Endothelial cell of umbilical vein (primary cell): ENCODE measurements at regions not wholly inside any gene's neighbourhood (a gene's known extent, or its start where the extent isn't known, plus 50 kb on each side); places are given as distances from the start of the nearest gene placed in this dataset.

Experiments used
- CTCF ChIP-seq, 2 donors: IDR thresholded peaks; 1 replicate in 1 of 2; 2 replicates in 1 of 2; pipeline ENCODE4 v1.5.1; 2011; ENCODE audit warnings: low read length in 2 of 2, mild to moderate bottlenecking in 2 of 2, moderate library complexity in 2 of 2, control low read depth in 1 of 2, inconsistent platforms in 1 of 2, low read depth in 1 of 2; ENCODE audit not compliant: insufficient read depth in 1 of 2; ENCODE audit errors: extremely low read depth in 1 of 2
- EZH2 ChIP-seq: IDR thresholded peaks from 2 replicates; pipeline ENCODE4 v1.6.1; 2012; ENCODE audit warnings: borderline replicate concordance, low read depth, mild to moderate bottlenecking, moderate library complexity, low read length, inconsistent platforms; ENCODE audit not compliant: severe bottlenecking
- POLR2A ChIP-seq: IDR thresholded peaks from 2 replicates; pipeline ENCODE4 v1.6.1; 2012; ENCODE audit warnings: low read depth, mild to moderate bottlenecking, control low read depth, low read length
- POLR2AphosphoS5 ChIP-seq: IDR thresholded peaks from 2 replicates; pipeline ENCODE4 v1.6.1; 2012; ENCODE audit warnings: low read depth, mild to moderate bottlenecking, control low read depth, low read length, moderate library complexity; ENCODE audit not compliant: insufficient read depth

GRCh38 chr7:109834851-109835250, 1256.1 kb upstream of the LRRN3 start:
- TF ChIP-seq POLR2A (no peak), CTCF (IDR thresholded peaks at IDR 0.05; ENCODE audit: extremely low read depth in 1 of 2, insufficient read depth in 1 of 2, low read depth in 1 of 2, low read length in 2 of 2) (no peak), EZH2 (no peak), POLR2AphosphoS5 (no peak)
